PC-3 (cell line): ENCODE measurements at regions not wholly inside any gene's neighbourhood (a gene's known extent, or its start where the extent isn't known, plus 50 kb on each side); places are given as distances from the start of the nearest gene placed in this dataset.

Source experiments
- ATAC-seq: fragments of 200-7000 bp; cut with Tn5 transposase; 2 replicates; pipeline ENCODE4 v1.9.1; 2020; ENCODE audit warnings: mild to moderate bottlenecking, moderate library complexity
- BruUV-seq: library from RNA; stranded (reverse); fragments of 400-500 nt; replicated peaks from 2 replicates; lab custom pipeline; 2021; lab: Mats Ljungman, UMichigan
- CTCF ChIA-PET: fragments of 300-600 bp; sonication (Branson Sonifier 250); formaldehyde crosslinking; loops from one replicate; lab custom pipeline; 2022; ENCODE audit warnings: antibody characterized with exemption; lab: Charles Lee
- POLR2A ChIA-PET: fragments of 300-600 bp; sonication (Branson Sonifier 250); formaldehyde crosslinking; loops from one replicate; lab custom pipeline; 2022; ENCODE audit warnings: antibody characterized with exemption; ENCODE audit not compliant: unreplicated experiment; lab: Charles Lee
- DNase-seq: peaks from one replicate; pipeline ENCODE4 v3.0.0-alpha.2; 2015
- H2AFZ ChIP-seq: fragments of 300-600 bp; sonication (generic); 2 replicates; pipeline ENCODE4 v1.6.0; 2016; ENCODE audit warnings: antibody characterized with exemption, low read length
- H3F3A ChIP-seq: fragments of 300-600 bp; sonication (generic); one replicate; pipeline ENCODE4 v1.6.0; 2017; ENCODE audit warnings: antibody characterized with exemption, low read length, control low read depth, mild to moderate bottlenecking; ENCODE audit not compliant: unreplicated experiment
- H3K27ac ChIP-seq: fragments of 300-600 bp; sonication (generic); 2 replicates; pipeline ENCODE4 v1.5.1; 2016; ENCODE audit warnings: mild to moderate bottlenecking, low read length
- H3K27me3 ChIP-seq: fragments of 300-600 bp; sonication (generic); 2 replicates; pipeline ENCODE4 v1.6.1; 2016; ENCODE audit warnings: low read length, mixed read lengths
- H3K36me3 ChIP-seq: fragments of 300-600 bp; sonication (generic); 2 replicates; pipeline ENCODE4 v1.6.1; 2016; ENCODE audit warnings: low read depth, mixed run types, low read length, mixed read lengths
- H3K4me1 ChIP-seq: fragments of 300-600 bp; sonication (generic); 2 replicates; pipeline ENCODE4 v1.5.1; 2016; ENCODE audit warnings: low read length; ENCODE audit not compliant: insufficient read depth
- H3K4me2 ChIP-seq: fragments of 300-600 bp; sonication (generic); 2 replicates; pipeline ENCODE4 v1.6.0; 2016; ENCODE audit warnings: low read length
- H3K4me3 ChIP-seq: fragments of 300-600 bp; sonication (generic); 2 replicates; pipeline ENCODE4 v1.5.1; 2016; ENCODE audit warnings: mild to moderate bottlenecking, low read length, mixed read lengths
- H3K79me2 ChIP-seq: fragments of 300-600 bp; sonication (generic); 2 replicates; pipeline ENCODE4 v1.6.1; 2017; ENCODE audit warnings: low read length, mixed read lengths
- H3K9ac ChIP-seq: fragments of 300-600 bp; sonication (generic); 2 replicates; pipeline ENCODE4 v1.6.0; 2016; ENCODE audit warnings: mild to moderate bottlenecking, low read length
- H3K9me2 ChIP-seq: fragments of 300-600 bp; sonication (generic); replicated peaks from 2 replicates; pipeline ENCODE4 v1.6.1; 2016; ENCODE audit warnings: mixed run types, low read length, mixed read lengths
- H3K9me3 ChIP-seq: fragments of 300-600 bp; sonication (generic); 2 replicates; pipeline ENCODE4 v1.6.1; 2016; ENCODE audit warnings: low read length, mixed read lengths
- H4K20me1 ChIP-seq: fragments of 300-600 bp; sonication (generic); 2 replicates; pipeline ENCODE4 v1.6.1; 2016; ENCODE audit warnings: low read length, mixed read lengths
- CTCF ChIP-seq: fragments of 300-600 bp; sonication (generic); conservative IDR thresholded peaks from 2 replicates; pipeline ENCODE4 v1.5.1; 2017; ENCODE audit warnings: antibody characterized with exemption, low read depth, mild to moderate bottlenecking, low read length
- EZH2 ChIP-seq: fragments of 300-600 bp; sonication (generic); IDR thresholded peaks from one replicate; pipeline ENCODE4 v1.6.1; 2017; ENCODE audit warnings: antibody characterized with exemption, mild to moderate bottlenecking, low read length; ENCODE audit not compliant: unreplicated experiment
- EZH2phosphoT487 ChIP-seq: fragments of 300-600 bp; sonication (generic); IDR thresholded peaks from 2 replicates; pipeline ENCODE4 v1.6.1; 2018; ENCODE audit warnings: mild to moderate bottlenecking, antibody characterized with exemption, low read length, borderline replicate concordance
- intact Hi-C: fragments of 100-400 bp; cut with micrococcal nuclease; formaldehyde crosslinking; loops from 2 replicates; pipeline ENCODE4 v1.9.0; 2023

- TF ChIP-seq CTCF = no peak; the same call in 1 of the 2 replicates
- TF ChIP-seq EZH2phosphoT487 = no peak
- no peak for TF ChIP-seq EZH2
- Histone ChIP-seq H3K36me3 (no peaks in the 10 kb centered on the region), H3K9ac (no peak overlapping the region), H3K4me1 (peaks cover 17% of the 10 kb centered on the region), H3K79me2 (no peaks in the 10 kb centered on the region), H3K9me3 (no peaks in the 10 kb centered on the region), H3F3A (no peaks in the 10 kb centered on the region), H3K27me3 (no peaks in the 10 kb centered on the region), H3K4me2 (no peak overlapping the region), H4K20me1 (no peaks in the 10 kb centered on the region), H2AFZ (no peak overlapping the region), H3K4me3 (no peak overlapping the region), H3K27ac (no peak overlapping the region), H3K9me2 (no peaks in the 10 kb centered on the region)
- DNase-seq (peak; percentile 27), ATAC-seq (peak; percentile 46; the same call in 1 of the 2 replicates)
- CTCF ChIA-PET = interaction anchor here (0.6 kb wide), 1 partner anchor 142 kb away, joined by 4 read pairs; no protein-coding TSS in a partner anchor
- BruUV-seq = no TSS peak
- intact Hi-C loops = no loop called here
- POLR2A ChIA-PET = no interaction called here
Observed at GRCh38 chr13:95485045-95485517, 67.4 kb upstream of the CLDN10 start.

GRCh38 chr13:95485518-95486144 is 66.9 kb upstream of the CLDN10 start:
- POLR2A ChIA-PET = no interaction called here
- DNase-seq = no peak
- CTCF ChIA-PET = interaction anchor here (0.6 kb wide), 1 partner anchor 143 kb away, joined by 4 read pairs; no protein-coding TSS in a partner anchor
- ATAC-seq = no peak
- no TSS peak for BruUV-seq
- Histone ChIP-seq H4K20me1 (no peaks in the 10 kb centered on the region), H3K79me2 (no peaks in the 10 kb centered on the region), H3K9ac (no peak overlapping the region), H3K9me2 (no peaks in the 10 kb centered on the region), H3F3A (no peaks in the 10 kb centered on the region), H3K4me3 (no peak overlapping the region), H3K27ac (no peak overlapping the region), H3K4me1 (peaks cover 17% of the 10 kb centered on the region), H3K36me3 (no peaks in the 10 kb centered on the region), H2AFZ (no peak overlapping the region), H3K27me3 (no peaks in the 10 kb centered on the region), H3K9me3 (no peaks in the 10 kb centered on the region), H3K4me2 (no peak overlapping the region)
- intact Hi-C loops = no loop called here
- no peak for TF ChIP-seq EZH2
- no peak for TF ChIP-seq EZH2phosphoT487
- no peak for TF ChIP-seq CTCF
